Aorta (tissue), 5 donors: ENCODE measurements at regions not wholly inside any gene's neighbourhood (a gene's known extent, or its start where the extent isn't known, plus 50 kb on each side); places are given as distances from the start of the nearest gene placed in this dataset.

Source experiments
- ATAC-seq: fragments of 200-7000 bp; cut with Tn5 transposase; one replicate; pipeline ENCODE4 v1.9.1; 2022; ENCODE audit warnings: moderate library complexity; ENCODE audit not compliant: low FRiP score
- DNase-seq, 2 donors: peaks; one replicate each; pipeline ENCODE4 v3.0.0-alpha.2; 2020
- H3K27ac ChIP-seq, 2 donors: one replicate each; pipeline ENCODE4 v1.5.1; 2013; ENCODE audit warnings: low read length in 2 of 2, mild to moderate bottlenecking in 2 of 2, moderate library complexity in 2 of 2, control low read depth in 1 of 2, inconsistent platforms in 1 of 2, low read depth in 1 of 2
- H3K27me3 ChIP-seq, 2 donors: one replicate each; pipeline ENCODE4 v1.6.1; 2013; ENCODE audit warnings: control low read depth in 1 of 2, low read length in 1 of 2, mild to moderate bottlenecking in 1 of 2, moderate library complexity in 1 of 2; ENCODE audit not compliant: insufficient read depth in 2 of 2, control insufficient read depth in 1 of 2
- H3K36me3 ChIP-seq, 2 donors: one replicate each; pipeline ENCODE4 v1.6.1; 2013; ENCODE audit warnings: control low read depth in 1 of 2, low read length in 1 of 2, mild to moderate bottlenecking in 1 of 2; ENCODE audit not compliant: insufficient read depth in 2 of 2, control insufficient read depth in 1 of 2
- H3K4me1 ChIP-seq, 2 donors: one replicate each; pipeline ENCODE4 v1.6.1; 2013; ENCODE audit warnings: low read length in 2 of 2, control low read depth in 1 of 2, mild to moderate bottlenecking in 1 of 2, moderate library complexity in 1 of 2; ENCODE audit not compliant: insufficient read depth in 2 of 2, control insufficient read depth in 1 of 2
- H3K4me3 ChIP-seq, 2 donors: one replicate each; pipeline ENCODE4 v1.5.1; 2013; ENCODE audit warnings: low read length in 2 of 2, control low read depth in 1 of 2, mild to moderate bottlenecking in 1 of 2
- H3K9me3 ChIP-seq: one replicate; pipeline ENCODE4 v1.6.1; 2013; ENCODE audit warnings: mild to moderate bottlenecking, low read length; ENCODE audit not compliant: control insufficient read depth
- WGBS, 2 donors: extraction: QIAGEN DNeasy Blood & Tissue Kit; methylation state at CpG; one replicate each; pipeline ENCODE4 v1.1.7; 2013; 5-methylcytosine and 5-hydroxymethylcytosine counted together
- intact Hi-C, 2 donors: fragments of 100-400 bp; cut with DNase I; formaldehyde crosslinking; loops; one replicate each; pipeline versions ENCODE4 v1.14.2 to v1.15.0; 2022
- donor health status: healthy with polysubstance abuse.
- donor health status: Bipolar disorder and iron deficiency.
- donor health status: DM: no; HTN: no; CAD: no.
- donor health status: DM: no; HTN: no; CAD: no.
- donor health status: DM: yes; HTN: yes; CAD: no.

GRCh38 chrX:25807022-25807421, 331.1 kb upstream of the MAGEB18 start:
- no peak for ATAC-seq
- WGBS, 2 donors: 64 to 77% methylated on average over 2 of the region's 2 CpGs
- intact Hi-C loops: no loop called here

GRCh38 chrX:25810202-25810601, 327.9 kb upstream of the MAGEB18 start:
- H3K27ac ChIP-seq: no peak overlapping the region
- ATAC-seq (no peak), DNase-seq (no peak)
- WGBS, 2 donors: 9 to 12% methylated on average over 1 of the region's 1 CpG
- H3K36me3 ChIP-seq: no peaks in the 10 kb centered on the region
- no peaks in the 10 kb centered on the region for H3K4me1 ChIP-seq
- H3K9me3 ChIP-seq: no peaks in the 10 kb centered on the region
- intact Hi-C loops: no loop called here
- H3K4me3 ChIP-seq: no peak overlapping the region
- no peaks in the 10 kb centered on the region for H3K27me3 ChIP-seq

More at GRCh38 chrX:25807022-25807421, 331.1 kb upstream of the MAGEB18 start:
- H3K27ac ChIP-seq: no peak overlapping the region
- no peak overlapping the region for H3K4me3 ChIP-seq
- H3K4me1 ChIP-seq: no peaks in the 10 kb centered on the region
- H3K9me3 ChIP-seq: no peaks in the 10 kb centered on the region
- H3K36me3 ChIP-seq: no peaks in the 10 kb centered on the region
- no peaks in the 10 kb centered on the region for H3K27me3 ChIP-seq
- DNase-seq: no peak

GRCh38 chrX:25819879-25820278, 318.3 kb upstream of the MAGEB18 start:
- no peaks in the 10 kb centered on the region for H3K27me3 ChIP-seq
- ATAC-seq (no peak), DNase-seq (no peak)
- H3K27ac ChIP-seq: no peak overlapping the region
- no peaks in the 10 kb centered on the region for H3K4me1 ChIP-seq
- no peaks in the 10 kb centered on the region for H3K36me3 ChIP-seq
- WGBS, 2 donors: 72 to 84% methylated on average over 3 of the region's 3 CpGs
- no peaks in the 10 kb centered on the region for H3K9me3 ChIP-seq
- no peak overlapping the region for H3K4me3 ChIP-seq
- intact Hi-C loops: no loop called here

- H3K36me3 ChIP-seq: no peaks in the 10 kb centered on the region
- no peak overlapping the region for H3K27ac ChIP-seq
- H3K4me1 ChIP-seq: no peaks in the 10 kb centered on the region
- H3K27me3 ChIP-seq: no peaks in the 10 kb centered on the region
- ATAC-seq (no peak), DNase-seq (no peak)
- 22 to 25% methylated on average over 3 of the region's 3 CpGs for WGBS, 2 donors
- H3K4me3 ChIP-seq: no peak overlapping the region
- H3K9me3 ChIP-seq: no peaks in the 10 kb centered on the region
- intact Hi-C loops: no loop called here
Observed at GRCh38 chrX:25851141-25851540, 287.0 kb upstream of the MAGEB18 start.

GRCh38 chrX:25853002-25853479, 285.1 kb upstream of the MAGEB18 start:
- no peak for DNase-seq
- intact Hi-C loops: no loop called here
- Histone ChIP-seq H3K4me3 (no peak overlapping the region), H3K27ac (no peak overlapping the region), H3K9me3 (no peaks in the 10 kb centered on the region), H3K36me3 (no peaks in the 10 kb centered on the region), H3K4me1 (no peaks in the 10 kb centered on the region), H3K27me3 (no peaks in the 10 kb centered on the region)
- WGBS, 2 donors: 46 to 50% methylated on average over 3 of the region's 3 CpGs
- ATAC-seq: no peak

- 38 to 45% methylated on average over 3 of the region's 3 CpGs for WGBS, 2 donors
- Histone ChIP-seq H3K27ac (no peak overlapping the region), H3K27me3 (no peaks in the 10 kb centered on the region), H3K36me3 (no peaks in the 10 kb centered on the region), H3K9me3 (no peaks in the 10 kb centered on the region), H3K4me3 (no peak overlapping the region), H3K4me1 (no peaks in the 10 kb centered on the region)
- intact Hi-C loops: no loop called here
- ATAC-seq (no peak), DNase-seq (no peak)
Observed at GRCh38 chrX:25858273-25858880, 279.8 kb upstream of the MAGEB18 start.

- H3K4me3 ChIP-seq: no peak overlapping the region
- H3K36me3 ChIP-seq: no peaks in the 10 kb centered on the region
- H3K9me3 ChIP-seq: no peaks in the 10 kb centered on the region
- ATAC-seq (peak; percentile 29), DNase-seq (no peak)
- no peak overlapping the region for H3K27ac ChIP-seq
- intact Hi-C loops: no loop called here
- H3K27me3 ChIP-seq: no peaks in the 10 kb centered on the region
- H3K4me1 ChIP-seq: no peaks in the 10 kb centered on the region
- WGBS, 2 donors: 88 to 96% methylated on average over 3 of the region's 3 CpGs
Observed at GRCh38 chrX:25860322-25860721, 277.8 kb upstream of the MAGEB18 start.

- Histone ChIP-seq H3K36me3 (no peaks in the 10 kb centered on the region), H3K27me3 (no peaks in the 10 kb centered on the region), H3K9me3 (no peaks in the 10 kb centered on the region), H3K4me1 (no peaks in the 10 kb centered on the region), H3K27ac (no peak overlapping the region), H3K4me3 (no peak overlapping the region)
- ATAC-seq: no peak
- DNase-seq: no peak
- WGBS, 2 donors: 29 to 52% methylated on average over 1 of the region's 1 CpG
- intact Hi-C loops: no loop called here
Observed at GRCh38 chrX:25869761-25870160, 268.4 kb upstream of the MAGEB18 start.

- Histone ChIP-seq H3K4me1 (no peaks in the 10 kb centered on the region), H3K9me3 (no peaks in the 10 kb centered on the region), H3K27ac (no peak overlapping the region), H3K27me3 (no peaks in the 10 kb centered on the region), H3K4me3 (no peak overlapping the region), H3K36me3 (no peaks in the 10 kb centered on the region)
- DNase-seq: no peak
- ATAC-seq: no peak
- intact Hi-C loops: no loop called here
Observed at GRCh38 chrX:25872786-25873185, 265.4 kb upstream of the MAGEB18 start.
